WTC11 (cell line): ENCODE measurements at regions not wholly inside any gene's neighbourhood (a gene's known extent, or its start where the extent isn't known, plus 50 kb on each side); places are given as distances from the start of the nearest gene placed in this dataset.

Source experiments
- ATAC-seq: fragments of 200-7000 bp; cut with Tn5 transposase; 2 replicates; pipeline ENCODE4 v1.10.0; 2021; ENCODE audit warnings: mild to moderate bottlenecking, moderate library complexity
- CTCF ChIA-PET: fragments of 300-600 bp; sonication (Branson Sonifier 250); formaldehyde crosslinking; loops from one replicate; lab custom pipeline; 2021; ENCODE audit warnings: antibody characterized with exemption; lab: Charles Lee
- POLR2A ChIA-PET: fragments of 350-600 bp; sonication (Branson Sonifier 250); formaldehyde crosslinking; loops from one replicate; lab custom pipeline; 2021; ENCODE audit warnings: antibody characterized with exemption; lab: Charles Lee
- DNase-seq: peaks from one replicate; pipeline ENCODE4 v3.0.0; 2021; ENCODE audit warnings: low spot score
- H3K27ac Mint-ChIP-seq: 2 replicates; pipeline ENCODE4 v1.8.0; 2021; ENCODE audit warnings: mixed read lengths
- H3K27me3 Mint-ChIP-seq: 2 replicates; pipeline ENCODE4 v1.8.0; 2021; ENCODE audit warnings: low read depth, mild to moderate bottlenecking, moderate library complexity, mixed read lengths
- H3K36me3 Mint-ChIP-seq: 2 replicates; pipeline ENCODE4 v1.8.0; 2021; ENCODE audit warnings: mixed read lengths
- H3K4me1 Mint-ChIP-seq: 2 replicates; pipeline ENCODE4 v1.8.0; 2022; ENCODE audit warnings: mixed read lengths
- H3K4me3 Mint-ChIP-seq: 2 replicates; pipeline ENCODE4 v1.8.0; 2021; ENCODE audit warnings: mild to moderate bottlenecking, moderate library complexity, mixed read lengths
- H3K9me3 Mint-ChIP-seq: 2 replicates; pipeline ENCODE4 v1.8.0; 2021; ENCODE audit warnings: mixed read lengths
- AFF4 ChIP-seq: sonication (generic); formaldehyde crosslinking; IDR thresholded peaks from 2 replicates; pipeline ENCODE4 v1.8.1; 2023; ENCODE audit warnings: mild to moderate bottlenecking, missing genetic modification reagents, borderline replicate concordance
- ATF1 ChIP-seq: sonication (generic); formaldehyde crosslinking; IDR thresholded peaks from 2 replicates; pipeline ENCODE4 v1.8.1; 2023; ENCODE audit warnings: mild to moderate bottlenecking, moderate library complexity, missing genetic modification reagents
- ATF3 ChIP-seq: sonication (generic); formaldehyde crosslinking; conservative IDR thresholded peaks from 2 replicates; pipeline ENCODE4 v1.8.1; 2022; ENCODE audit warnings: mild to moderate bottlenecking, missing genetic modification reagents
- CDX4 ChIP-seq: fragments of 250-450 bp; sonication (Bioruptor Pico); IDR thresholded peaks from 2 replicates; pipeline ENCODE4 v1.9.0; 2021; ENCODE audit warnings: moderate library complexity, mild to moderate bottlenecking, inconsistent platforms, borderline replicate concordance
- JUN ChIP-seq: sonication (generic); formaldehyde crosslinking; IDR thresholded peaks from 2 replicates; pipeline ENCODE4 v1.8.0; 2023; ENCODE audit warnings: mild to moderate bottlenecking, missing genetic modification reagents
- NFE2L1 ChIP-seq: sonication (generic); formaldehyde crosslinking; IDR thresholded peaks from 2 replicates; pipeline ENCODE4 v1.8.1; 2023; ENCODE audit warnings: missing genetic modification reagents
- PRDM15 ChIP-seq: sonication (generic); formaldehyde crosslinking; IDR thresholded peaks from 2 replicates; pipeline ENCODE4 v1.8.0; 2022; ENCODE audit warnings: missing genetic modification reagents
- ZBTB43 ChIP-seq: sonication (generic); formaldehyde crosslinking; IDR thresholded peaks from 2 replicates; pipeline ENCODE4 v1.8.1; 2023; ENCODE audit warnings: mild to moderate bottlenecking, missing genetic modification reagents
- ZMAT4 ChIP-seq: fragments of 250-450 bp; sonication (Bioruptor Pico); IDR thresholded peaks from 2 replicates; pipeline ENCODE4 v1.9.0; 2021; ENCODE audit warnings: mild to moderate bottlenecking
- ZNF532 ChIP-seq: fragments of 250-450 bp; sonication (Bioruptor Pico); IDR thresholded peaks from 2 replicates; pipeline ENCODE4 v1.9.0; 2021; ENCODE audit warnings: mild to moderate bottlenecking, borderline replicate concordance
- ZSCAN18 ChIP-seq: fragments of 250-450 bp; sonication (Bioruptor Pico); IDR thresholded peaks from 2 replicates; pipeline ENCODE4 v2.1.2; 2022; ENCODE audit warnings: mild to moderate bottlenecking, moderate library complexity

- ATAC-seq (no peak), DNase-seq (no peak)
- Mint-ChIP-seq H3K27ac (no peak overlapping the region), H3K4me1 (no peaks in the 10 kb centered on the region), H3K36me3 (no peaks in the 10 kb centered on the region), H3K4me3 (no peak overlapping the region), H3K27me3 (no peaks in the 10 kb centered on the region), H3K9me3 (peaks cover 11% of the 10 kb centered on the region)
- ChIA-PET CTCF (no interaction called here), POLR2A (no interaction called here)
- no peak for TF ChIP-seq ZSCAN18
- TF ChIP-seq CDX4 (CRISPR knock-in tag), result no peak
- TF ChIP-seq ZMAT4, result no peak
- no peak for TF ChIP-seq ZNF532 (CRISPR knock-in tag)
- TF ChIP-seq AFF4 (CRISPR knock-in tag), result no peak
- TF ChIP-seq NFE2L1 (CRISPR knock-in tag), result no peak
- no peak for TF ChIP-seq ATF1 (CRISPR knock-in tag)
- no peak for TF ChIP-seq PRDM15 (CRISPR knock-in tag)
- TF ChIP-seq ZBTB43, result no peak
- no peak for TF ChIP-seq ATF3 (CRISPR knock-in tag)
- no peak for TF ChIP-seq JUN (CRISPR knock-in tag)
Measured at GRCh38 chr1:105678334-105678733, 1378.1 kb upstream of the PRMT6 start.
